WI38 (cell line): ENCODE measurements at regions not wholly inside any gene's neighbourhood (a gene's known extent, or its start where the extent isn't known, plus 50 kb on each side); places are given as distances from the start of the nearest gene placed in this dataset.

ENCODE experiments used
- H3K4me3 ChIP-seq: 2 replicates; pipeline ENCODE4 v1.5.1; 2011; ENCODE audit warnings: low read depth, mild to moderate bottlenecking, control low read depth, low read length
- CTCF ChIP-seq: IDR thresholded peaks from 2 replicates; pipeline ENCODE4 v1.5.1; 2012; ENCODE audit warnings: low read depth, mild to moderate bottlenecking, control low read depth, low read length

GRCh38 chr3:30462721-30463470 lies 143.5 kb upstream of the TGFBR2 start:
- H3K4me3 ChIP-seq: no peak overlapping the region
- TF ChIP-seq CTCF: no peak

- no peak for TF ChIP-seq CTCF
- no peak overlapping the region for H3K4me3 ChIP-seq
These were observed 142.0 kb upstream of the TGFBR2 start for GRCh38 chr3:30464381-30464780.

GRCh38 chr3:30465454-30465853 lies 140.9 kb upstream of the TGFBR2 start:
- TF ChIP-seq CTCF: no peak
- no peak overlapping the region for H3K4me3 ChIP-seq

GRCh38 chr3:30467596-30468238 lies 138.7 kb upstream of the TGFBR2 start:
- TF ChIP-seq CTCF: no peak
- no peak overlapping the region for H3K4me3 ChIP-seq

GRCh38 chr3:30469133-30469532 lies 137.3 kb upstream of the TGFBR2 start:
- no peak overlapping the region for H3K4me3 ChIP-seq
- no peak for TF ChIP-seq CTCF

- H3K4me3 ChIP-seq: no peak overlapping the region
- TF ChIP-seq CTCF: no peak
These were observed 135.9 kb upstream of the TGFBR2 start for GRCh38 chr3:30470496-30470895.

GRCh38 chr3:30471066-30471465 lies 135.3 kb upstream of the TGFBR2 start:
- no peak overlapping the region for H3K4me3 ChIP-seq
- no peak for TF ChIP-seq CTCF
